GM20000 (cell line): ENCODE measurements at regions not wholly inside any gene's neighbourhood (a gene's known extent, or its start where the extent isn't known, plus 50 kb on each side); places are given as distances from the start of the nearest gene placed in this dataset.

Experiments used
- DNase-seq: peaks from one replicate; pipeline ENCODE4 v3.0.0; 2012; ENCODE audit warnings: low spot score
- TF ChIP-seq, protein P1 (sequence below): IDR thresholded peaks from 2 replicates; pipeline ENCODE4 v1.5.1; 2012; ENCODE audit warnings: mild to moderate bottlenecking, control low read depth; ENCODE audit errors: extremely low read depth, missing control alignments

DNA sequence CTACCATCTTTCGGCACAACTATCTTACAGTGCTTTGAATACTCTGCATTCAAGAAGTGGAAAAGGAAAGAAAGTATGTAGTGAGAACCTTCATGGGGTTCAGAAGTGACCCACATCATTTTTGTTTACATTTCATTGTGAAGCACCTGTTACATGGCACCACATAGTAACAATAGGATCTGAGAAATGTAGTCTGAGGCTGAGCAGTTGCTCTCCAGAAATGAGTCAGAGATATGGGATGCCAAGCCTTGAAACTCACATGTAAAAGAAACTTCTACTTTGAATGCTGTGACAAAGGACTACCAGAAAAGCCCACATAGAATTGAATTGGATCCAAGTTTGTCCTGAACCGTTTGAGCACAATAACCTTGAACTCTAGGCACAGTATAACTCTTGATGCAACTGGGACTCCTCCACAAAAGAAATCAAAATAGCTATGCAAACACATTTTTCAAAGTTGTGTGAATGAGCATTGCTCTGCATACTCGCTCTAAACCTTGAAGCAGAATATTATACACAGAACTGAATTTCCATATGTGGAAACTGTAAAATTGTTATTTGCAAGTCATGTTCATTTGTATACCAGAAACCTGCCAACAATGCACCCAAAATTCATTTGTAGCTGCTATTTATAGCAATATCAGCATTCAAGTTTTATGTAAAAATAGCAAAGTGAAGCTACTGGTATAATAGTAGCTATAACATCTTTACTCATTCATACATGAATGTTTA lies 400.9 kb upstream of the POU3F2 start:
- DNase-seq = no peak
- TF ChIP-seq, protein P1, sequence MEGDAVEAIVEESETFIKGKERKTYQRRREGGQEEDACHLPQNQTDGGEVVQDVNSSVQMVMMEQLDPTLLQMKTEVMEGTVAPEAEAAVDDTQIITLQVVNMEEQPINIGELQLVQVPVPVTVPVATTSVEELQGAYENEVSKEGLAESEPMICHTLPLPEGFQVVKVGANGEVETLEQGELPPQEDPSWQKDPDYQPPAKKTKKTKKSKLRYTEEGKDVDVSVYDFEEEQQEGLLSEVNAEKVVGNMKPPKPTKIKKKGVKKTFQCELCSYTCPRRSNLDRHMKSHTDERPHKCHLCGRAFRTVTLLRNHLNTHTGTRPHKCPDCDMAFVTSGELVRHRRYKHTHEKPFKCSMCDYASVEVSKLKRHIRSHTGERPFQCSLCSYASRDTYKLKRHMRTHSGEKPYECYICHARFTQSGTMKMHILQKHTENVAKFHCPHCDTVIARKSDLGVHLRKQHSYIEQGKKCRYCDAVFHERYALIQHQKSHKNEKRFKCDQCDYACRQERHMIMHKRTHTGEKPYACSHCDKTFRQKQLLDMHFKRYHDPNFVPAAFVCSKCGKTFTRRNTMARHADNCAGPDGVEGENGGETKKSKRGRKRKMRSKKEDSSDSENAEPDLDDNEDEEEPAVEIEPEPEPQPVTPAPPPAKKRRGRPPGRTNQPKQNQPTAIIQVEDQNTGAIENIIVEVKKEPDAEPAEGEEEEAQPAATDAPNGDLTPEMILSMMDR = no peak

DNA sequence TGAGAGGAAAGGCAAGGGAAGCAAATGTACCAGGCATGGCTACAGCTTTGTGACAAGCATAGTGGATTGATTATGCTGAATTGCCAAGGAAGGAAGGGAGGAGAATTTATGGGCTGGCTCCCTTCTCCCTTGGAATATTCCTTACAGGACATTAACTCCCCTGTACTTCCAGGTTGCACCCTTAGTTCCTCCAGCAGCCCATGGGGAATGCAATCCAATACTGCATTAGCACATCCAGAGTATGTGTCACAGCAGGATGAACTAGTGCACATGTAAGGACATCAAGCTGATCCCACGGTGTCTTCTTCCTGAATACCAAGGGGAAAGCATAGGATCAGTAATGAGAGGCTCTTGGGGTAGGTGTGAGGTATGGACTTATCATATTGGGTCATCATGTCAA lies 390.7 kb upstream of the POU3F2 start:
- TF ChIP-seq, protein P1 = no peak
- no peak for DNase-seq

DNA sequence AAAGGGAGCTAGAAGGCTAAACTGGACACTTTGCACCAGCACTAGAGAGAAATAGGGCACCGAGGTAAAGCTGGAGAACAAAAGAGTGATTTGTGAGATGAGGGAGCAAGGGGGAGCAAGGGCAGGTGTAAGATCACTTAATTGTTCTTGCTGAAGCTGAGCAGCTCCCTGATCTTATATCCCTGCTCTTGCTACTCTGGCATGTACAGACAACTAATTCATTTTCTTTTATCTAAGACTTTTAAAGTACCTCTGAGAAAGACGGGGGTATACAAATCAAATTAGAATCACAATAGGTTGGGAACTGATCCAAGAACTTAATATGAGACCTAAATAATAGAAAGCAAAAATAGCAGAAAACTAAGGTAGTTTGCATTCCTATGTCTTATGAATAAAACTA lies 381.7 kb upstream of the POU3F2 start:
- TF ChIP-seq, protein P1 = no peak
- no peak for DNase-seq

DNA sequence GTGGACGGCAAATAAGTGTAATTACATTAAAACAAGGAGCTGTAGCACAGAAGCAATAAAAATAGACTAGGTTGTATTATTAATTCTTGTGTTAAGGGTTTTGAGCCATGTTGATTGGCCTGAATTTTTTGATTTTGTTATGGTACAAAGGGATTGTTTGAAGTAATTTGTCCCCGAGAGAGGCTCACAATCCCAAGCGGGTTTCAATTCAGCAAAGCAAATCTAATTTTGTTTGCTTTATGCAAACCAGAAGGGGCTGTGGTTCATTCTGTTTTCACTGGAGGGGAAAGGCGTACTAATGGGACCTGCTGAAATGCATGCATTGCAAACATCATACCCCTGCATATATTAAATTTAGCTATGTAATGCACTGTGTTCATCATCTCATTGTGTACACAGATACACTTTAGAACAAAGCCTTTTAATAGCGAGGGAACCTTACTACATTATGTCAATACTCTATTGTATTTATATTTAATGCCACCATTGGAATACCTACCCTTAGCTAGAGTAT lies 379.5 kb upstream of the POU3F2 start:
- no peak for DNase-seq
- TF ChIP-seq, protein P1 = no peak

DNA sequence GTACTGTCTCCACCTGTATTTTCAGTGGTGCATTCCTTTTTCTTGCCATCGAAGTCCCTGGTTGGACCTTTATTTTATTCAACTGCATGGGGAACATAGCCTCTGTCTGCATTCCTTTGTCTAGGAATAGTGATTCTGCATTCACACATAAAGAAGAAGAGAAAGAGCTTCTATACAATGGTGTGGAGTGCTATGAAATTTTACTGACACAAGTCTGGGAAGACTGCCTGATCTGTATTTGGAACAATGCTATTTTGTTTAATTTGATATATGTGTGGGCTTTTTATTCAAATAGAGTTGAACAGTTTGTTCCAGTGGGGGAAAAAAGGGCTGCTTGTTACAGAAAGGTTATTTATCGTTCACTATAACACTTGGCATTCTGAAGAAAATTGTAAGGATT lies 375.7 kb upstream of the POU3F2 start:
- TF ChIP-seq, protein P1 = no peak
- no peak for DNase-seq

DNA sequence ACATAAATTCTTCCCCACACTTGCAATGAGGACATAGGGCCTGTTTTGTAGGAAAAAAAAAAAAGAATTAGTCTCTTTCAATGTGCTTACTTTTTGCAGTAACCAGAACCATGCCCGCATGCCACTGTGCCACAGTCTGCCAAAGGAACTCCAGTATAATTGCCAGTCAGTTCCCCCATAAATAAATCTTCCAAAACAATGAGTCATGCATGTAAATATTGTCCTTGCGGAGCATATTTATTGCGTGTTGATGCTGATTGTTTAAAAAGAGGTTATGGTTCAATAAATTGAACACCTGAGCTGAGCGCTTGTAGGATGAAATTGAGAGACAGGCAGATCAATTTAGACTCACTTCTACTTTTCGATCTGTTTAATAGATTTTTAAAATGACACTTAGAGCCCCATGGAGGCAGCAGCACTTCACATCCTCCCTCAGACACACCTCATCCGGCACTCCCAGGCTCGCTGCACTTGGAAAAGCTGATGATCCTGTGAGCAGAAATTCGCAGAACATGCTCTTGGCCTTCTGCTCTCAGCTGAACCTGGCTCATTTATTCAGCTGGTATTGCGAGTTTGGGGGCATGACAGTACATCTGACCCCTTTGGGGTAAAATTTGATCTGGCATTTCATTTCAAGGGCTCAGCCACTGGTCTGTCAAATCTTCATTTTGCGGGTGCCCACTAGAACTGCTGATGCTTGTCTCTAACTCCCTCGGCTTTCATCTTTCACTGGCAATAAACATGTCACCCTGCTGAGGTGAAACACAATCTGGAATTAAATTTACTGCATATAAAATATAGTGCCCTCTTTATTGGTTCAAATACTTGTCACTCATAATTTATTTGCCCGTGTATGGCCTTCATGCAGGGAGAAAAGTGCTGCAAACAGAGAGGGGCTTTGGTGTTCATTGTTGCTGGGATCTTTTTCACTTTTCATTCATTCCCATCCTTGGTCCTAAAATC lies 371.1 kb upstream of the POU3F2 start:
- DNase-seq = no peak
- TF ChIP-seq, protein P1 = no peak

DNA sequence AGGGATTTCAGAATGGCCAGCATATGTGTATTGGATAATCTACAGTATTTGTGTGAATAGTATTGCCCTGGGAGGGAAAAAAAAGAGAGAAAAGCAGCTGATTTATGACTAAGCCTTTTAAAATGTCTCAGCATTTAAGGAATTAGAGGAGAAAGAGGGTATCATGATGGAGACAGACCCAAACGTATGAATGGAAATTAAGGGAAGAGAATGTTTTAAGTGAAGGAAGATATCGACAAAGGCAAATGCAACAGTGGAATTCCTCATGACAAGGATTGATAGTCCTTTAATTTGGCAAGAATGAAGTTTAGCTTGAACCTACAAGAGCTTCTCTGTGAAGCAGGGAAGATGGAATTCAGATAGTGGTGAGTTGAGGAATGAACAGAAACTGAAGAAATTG lies 367.3 kb upstream of the POU3F2 start:
- DNase-seq = no peak
- TF ChIP-seq, protein P1 = no peak
